ENCODE measurements at regions not wholly inside any gene's neighbourhood (a gene's known extent, or its start where the extent isn't known, plus 50 kb on each side); places are given as distances from the start of the nearest gene placed in this dataset.

GRCh38 chr5:109601736-109602135 lies 88.0 kb upstream of the MAN2A1 start:
- Mint-ChIP-seq H3K36me3 (no peaks in the 10 kb centered on the region), H3K4me1 (no peaks in the 10 kb centered on the region), H3K4me3 (no peak overlapping the region), H3K27me3 (peaks cover 0 to 5% (median 3%) of the 10 kb centered on the region in 5 donors), H3K9me3 (peaks cover 0 to 3% (median 0%) of the 10 kb centered on the region in 9 donors), H3K27ac (no peak overlapping the region)
- DNase-seq (no peak), ATAC-seq (no peak)
- POLR2A ChIA-PET, result no interaction called here

- H3K27me3 Mint-ChIP-seq, result peaks cover 0 to 4% (median 3%) of the 10 kb centered on the region in 5 donors
- ATAC-seq (no peak), DNase-seq (no peak)
- peaks cover 6 to 12% (median 10%) of the 10 kb centered on the region in 4 donors for H3K4me1 Mint-ChIP-seq
- no peaks in the 10 kb centered on the region for H3K36me3 Mint-ChIP-seq
- H3K9me3 Mint-ChIP-seq, result peaks cover 0 to 3% (median 0%) of the 10 kb centered on the region in 9 donors
- POLR2A ChIA-PET, result no interaction called here
- H3K4me3 Mint-ChIP-seq, result no peak overlapping the region
- no peak overlapping the region for H3K27ac Mint-ChIP-seq
Measured at GRCh38 chr5:109597893-109598292, 91.8 kb upstream of the MAN2A1 start.

- Mint-ChIP-seq H3K27me3 (no peaks in the 10 kb centered on the region), H3K36me3 (no peaks in the 10 kb centered on the region), H3K4me3 (no peak overlapping the region), H3K4me1 (peaks cover 13 to 22% (median 17%) of the 10 kb centered on the region in 4 donors), H3K27ac (peak overlapping the region in 2 of 10 donors; percentile 17 to 39), H3K9me3 (no peaks in the 10 kb centered on the region)
- DNase-seq (peak in 1 of 10 donors; percentile 15), ATAC-seq (no peak)
- POLR2A ChIA-PET, result no interaction called here
Measured at GRCh38 chr5:109594217-109594616, 95.5 kb upstream of the MAN2A1 start.

- Mint-ChIP-seq H3K27me3 (no peaks in the 10 kb centered on the region), H3K27ac (peak overlapping the region in 3 of 10 donors; percentile 18 to 72 (median 68)), H3K4me3 (no peak overlapping the region), H3K36me3 (no peaks in the 10 kb centered on the region), H3K9me3 (no peaks in the 10 kb centered on the region), H3K4me1 (peaks cover 13 to 22% (median 17%) of the 10 kb centered on the region in 4 donors)
- no peak for DNase-seq
- POLR2A ChIA-PET, result no interaction called here
- no peak for ATAC-seq
Measured at GRCh38 chr5:109590799-109591198, 98.9 kb upstream of the MAN2A1 start.

- POLR2A ChIA-PET, result no interaction called here
- no peak overlapping the region for H3K4me3 Mint-ChIP-seq
- DNase-seq (peak in 3 of 10 donors; percentile 4 to 31 (median 19)), ATAC-seq (peak; percentile 38 to 41)
- peaks cover 13 to 22% (median 17%) of the 10 kb centered on the region in 4 donors for H3K4me1 Mint-ChIP-seq
- peak overlapping the region in 1 of 10 donors; percentile 36 for H3K27ac Mint-ChIP-seq
- H3K27me3 Mint-ChIP-seq, result peaks cover 0 to 2% (median 0%) of the 10 kb centered on the region in 5 donors
- no peaks in the 10 kb centered on the region for H3K9me3 Mint-ChIP-seq
- H3K36me3 Mint-ChIP-seq, result no peaks in the 10 kb centered on the region
Measured at GRCh38 chr5:109589986-109590385, 99.7 kb upstream of the MAN2A1 start.

GRCh38 chr5:109589239-109589638 lies 100.5 kb upstream of the MAN2A1 start:
- Mint-ChIP-seq H3K4me3 (no peak overlapping the region), H3K4me1 (peaks cover 9 to 15% (median 12%) of the 10 kb centered on the region in 4 donors), H3K9me3 (no peaks in the 10 kb centered on the region), H3K27ac (no peak overlapping the region), H3K36me3 (no peaks in the 10 kb centered on the region), H3K27me3 (peaks cover 0 to 2% (median 0%) of the 10 kb centered on the region in 5 donors)
- POLR2A ChIA-PET, result no interaction called here
- DNase-seq (no peak), ATAC-seq (no peak)

GRCh38 chr5:109588281-109589035 lies 101.3 kb upstream of the MAN2A1 start:
- POLR2A ChIA-PET, result no interaction called here
- no peak overlapping the region for H3K27ac Mint-ChIP-seq
- H3K36me3 Mint-ChIP-seq, result no peaks in the 10 kb centered on the region
- H3K4me1 Mint-ChIP-seq, result peaks cover 6 to 11% (median 7%) of the 10 kb centered on the region in 4 donors
- H3K9me3 Mint-ChIP-seq, result no peaks in the 10 kb centered on the region
- H3K27me3 Mint-ChIP-seq, result peaks cover 0 to 2% (median 0%) of the 10 kb centered on the region in 5 donors
- DNase-seq (no peak), ATAC-seq (no peak)
- no peak overlapping the region for H3K4me3 Mint-ChIP-seq

GRCh38 chr5:109584986-109585599 lies 104.6 kb upstream of the MAN2A1 start:
- peaks cover 3 to 5% (median 4%) of the 10 kb centered on the region in 4 donors for H3K4me1 Mint-ChIP-seq
- H3K36me3 Mint-ChIP-seq, result no peaks in the 10 kb centered on the region
- ATAC-seq (no peak), DNase-seq (no peak)
- no peak overlapping the region for H3K4me3 Mint-ChIP-seq
- POLR2A ChIA-PET, result no interaction called here
- H3K27me3 Mint-ChIP-seq, result peaks cover 0 to 2% (median 0%) of the 10 kb centered on the region in 5 donors
- no peak overlapping the region for H3K27ac Mint-ChIP-seq
- H3K9me3 Mint-ChIP-seq, result no peaks in the 10 kb centered on the region

GRCh38 chr5:109580225-109580624 lies 109.5 kb upstream of the MAN2A1 start:
- Mint-ChIP-seq H3K27me3 (peaks cover 0 to 4% (median 0%) of the 10 kb centered on the region in 5 donors), H3K4me3 (no peak overlapping the region), H3K36me3 (no peaks in the 10 kb centered on the region), H3K27ac (no peak overlapping the region), H3K9me3 (peaks cover 0 to 2% (median 0%) of the 10 kb centered on the region in 9 donors), H3K4me1 (no peaks in the 10 kb centered on the region)
- POLR2A ChIA-PET, result no interaction called here
- DNase-seq (no peak), ATAC-seq (no peak)

- Mint-ChIP-seq H3K9me3 (peaks cover 0 to 2% (median 0%) of the 10 kb centered on the region in 9 donors), H3K27me3 (peaks cover 0 to 4% (median 0%) of the 10 kb centered on the region in 5 donors), H3K4me1 (no peaks in the 10 kb centered on the region), H3K36me3 (no peaks in the 10 kb centered on the region), H3K27ac (no peak overlapping the region), H3K4me3 (no peak overlapping the region)
- DNase-seq (no peak), ATAC-seq (no peak)
- POLR2A ChIA-PET, result no interaction called here
Measured at GRCh38 chr5:109575506-109575905, 114.2 kb upstream of the MAN2A1 start.

- POLR2A ChIA-PET, result no interaction called here
- H3K4me1 Mint-ChIP-seq, result no peaks in the 10 kb centered on the region
Measured at GRCh38 chr5:109574985-109575384, 114.7 kb upstream of the MAN2A1 start.

GRCh38 chr5:109573766-109574165 lies 116.0 kb upstream of the MAN2A1 start:
- H3K9me3 Mint-ChIP-seq, result peaks cover 0 to 2% (median 0%) of the 10 kb centered on the region in 9 donors
- DNase-seq, result no peak

More at GRCh38 chr5:109574985-109575384, 114.7 kb upstream of the MAN2A1 start:
- Mint-ChIP-seq H3K36me3 (no peaks in the 10 kb centered on the region), H3K27me3 (peaks cover 0 to 4% (median 0%) of the 10 kb centered on the region in 5 donors), H3K9me3 (peaks cover 0 to 2% (median 0%) of the 10 kb centered on the region in 9 donors), H3K4me3 (no peak overlapping the region), H3K27ac (no peak overlapping the region)
- DNase-seq (no peak), ATAC-seq (no peak)

GRCh38 chr5:109573256-109573655 lies 116.5 kb upstream of the MAN2A1 start:
- Mint-ChIP-seq H3K4me1 (no peaks in the 10 kb centered on the region), H3K27ac (no peak overlapping the region), H3K4me3 (no peak overlapping the region), H3K36me3 (no peaks in the 10 kb centered on the region), H3K27me3 (peaks cover 0 to 4% (median 0%) of the 10 kb centered on the region in 5 donors), H3K9me3 (peaks cover 0 to 2% (median 0%) of the 10 kb centered on the region in 9 donors)
- ATAC-seq, result no peak
- POLR2A ChIA-PET, result no interaction called here
- no peak for DNase-seq

More at GRCh38 chr5:109573766-109574165, 116.0 kb upstream of the MAN2A1 start:
- Mint-ChIP-seq H3K4me1 (no peaks in the 10 kb centered on the region), H3K27ac (no peak overlapping the region), H3K36me3 (no peaks in the 10 kb centered on the region), H3K27me3 (peaks cover 0 to 4% (median 0%) of the 10 kb centered on the region in 5 donors), H3K4me3 (no peak overlapping the region)
- ATAC-seq, result no peak
- POLR2A ChIA-PET, result no interaction called here
